Heart right ventricle (tissue), 16 donors: ENCODE measurements at regions not wholly inside any gene's neighbourhood (a gene's known extent, or its start where the extent isn't known, plus 50 kb on each side); places are given as distances from the start of the nearest gene placed in this dataset.

Experiments
- ATAC-seq, 8 donors: fragments of 200-7000 bp; cut with Tn5 transposase; one replicate each; pipeline ENCODE4 v1.9.1; 2020; ENCODE audit warnings: mild to moderate bottlenecking in 8 of 8, moderate library complexity in 8 of 8, moderate number of reproducible peaks in 1 of 8
- DNase-seq, 2 donors: peaks; one replicate each; pipeline ENCODE4 v3.0.0-alpha.2; 2020
- H3K27ac ChIP-seq, 10 donors: fragments of 200-600 bp; sonication (generic) in 2 of 10; one replicate each; pipeline versions ENCODE4 v1.5.0 to v1.8.0; 2020 to 2022; ENCODE audit warnings: mild to moderate bottlenecking in 3 of 10
- H3K27me3 ChIP-seq, 7 donors: fragments of 200-600 bp; one replicate each; pipeline ENCODE4 v1.8.0; 2021 to 2022; ENCODE audit warnings: mild to moderate bottlenecking in 2 of 7
- H3K36me3 ChIP-seq, 9 donors: fragments of 200-600 bp; sonication (generic) in 1 of 9; one replicate each; pipeline versions ENCODE4 v1.5.0 to v1.8.0; 2020 to 2022; ENCODE audit warnings: mild to moderate bottlenecking in 2 of 9
- H3K4me1 ChIP-seq, 9 donors: fragments of 200-600 bp; sonication (generic) in 1 of 9; one replicate each; pipeline versions ENCODE4 v1.5.0 to v1.8.0; 2020 to 2022; ENCODE audit warnings: mild to moderate bottlenecking in 4 of 9
- H3K4me3 ChIP-seq, 10 donors: fragments of 200-600 bp; sonication (generic) in 2 of 10; one replicate each; pipeline versions ENCODE4 v1.5.0 to v1.8.0; 2020 to 2022; ENCODE audit warnings: mild to moderate bottlenecking in 7 of 10, moderate library complexity in 2 of 10
- H3K9me3 ChIP-seq, 11 donors: fragments of 200-600 bp in 10 of 11; sonication (generic) in 2 of 11; one replicate each; pipeline versions ENCODE4 v1.5.0 to v1.8.0; 2013 to 2022; ENCODE audit warnings: mild to moderate bottlenecking in 2 of 11, control low read depth in 1 of 11, moderate library complexity in 1 of 11
- CTCF ChIP-seq, 9 donors: fragments of 200-600 bp; sonication (generic) in 2 of 9; IDR thresholded peaks; one replicate each; pipeline versions ENCODE4 v1.5.0 to v1.8.0; 2021 to 2022; ENCODE audit warnings: antibody characterized with exemption in 9 of 9, mild to moderate bottlenecking in 5 of 9, moderate library complexity in 1 of 9
- WGBS, 2 donors: extraction: QIAGEN DNeasy Blood & Tissue Kit; methylation state at CpG; one replicate each; pipeline ENCODE4 v1.1.7; 2013; ENCODE audit warnings: inconsistent platforms in 1 of 2; 5-methylcytosine and 5-hydroxymethylcytosine counted together
- intact Hi-C, 10 donors: fragments of 100-400 bp; cut with DNase I; formaldehyde crosslinking; loops; one replicate each; pipeline versions ENCODE4 v1.11.1 to v1.14.2; 2022
- donor health status: Arrhythmogenic right ventricular cardiomyopathy.
- donor health status: ischemic (EF 13 %, LVEDD 7.1; RV severe dilation, severe dysfunction).
- donor health status: healthy with polysubstance abuse.
- donor health status: DM: no; HTN: yes; CAD: no.
- donor health status: DM: no; HTN: no; CAD: no.
- donor health status: ischemic (EF 25% LVEDD 6.9; RV normal size, moderate dysfunction).
- donor health status: ischemic (EF 25% LVEDD 5.7; RV mildly dilated, moderate dysfunction).
- donor health status: healthy.
- donor health status: DM: yes; HTN: yes; CAD: no.
- donor health status: Ischemic cardiomyopathy.
- donor health status: ischemic (EF 35%, LVEDD 5.7; RV mildly dilated, moderate dysfunction).
- donor health status: nonischemic (EF 11% LVEDD 7.7; RV severe dilation, severe dysfunction).
- donor health status: DM: yes; HTN: yes; CAD: no.
- donor health status: PGD.
- donor health status: ischemic (EF 29% LVEDD 5.4; RV normal size, mild dysfunction).
- donor health status: nonischemic (EF 23%, LVEDD 6.1; RV moderate dilation, normal function).

- no peak overlapping the region for H3K27ac ChIP-seq
- no peaks in the 10 kb centered on the region for H3K27me3 ChIP-seq
- H3K4me3 ChIP-seq: no peak overlapping the region
- no peaks in the 10 kb centered on the region for H3K36me3 ChIP-seq
- peaks cover 0 to 4% (median 0%) of the 10 kb centered on the region in 9 donors for H3K4me1 ChIP-seq
- H3K9me3 ChIP-seq: no peaks in the 10 kb centered on the region
- ATAC-seq (no peak), DNase-seq (no peak)
- intact Hi-C loops: no loop called here
- TF ChIP-seq CTCF (IDR thresholded peaks at IDR 0.05): no peak
These were observed 212.6 kb upstream of the MAN1A1 start for GRCh38 chr6:119562168-119562567.

GRCh38 chr6:119559586-119559985 lies 210.0 kb upstream of the MAN1A1 start:
- TF ChIP-seq CTCF (IDR thresholded peaks at IDR 0.05): no peak
- H3K4me3 ChIP-seq: no peak overlapping the region
- peaks cover 0 to 4% (median 0%) of the 10 kb centered on the region in 9 donors for H3K4me1 ChIP-seq
- ATAC-seq (no peak), DNase-seq (no peak)
- no peaks in the 10 kb centered on the region for H3K9me3 ChIP-seq
- intact Hi-C loops: loop anchor here in 1 of 10 donors (10.0 kb wide), 1 partner anchor 155 kb away; no protein-coding TSS in a partner anchor
- no peak overlapping the region for H3K27ac ChIP-seq
- H3K27me3 ChIP-seq: no peaks in the 10 kb centered on the region
- H3K36me3 ChIP-seq: no peaks in the 10 kb centered on the region

GRCh38 chr6:119557239-119557638 lies 207.7 kb upstream of the MAN1A1 start:
- WGBS, 2 donors: 96 to 98% methylated on average over 5 of the region's 5 CpGs
- Histone ChIP-seq H3K4me1 (peaks cover 0 to 4% (median 0%) of the 10 kb centered on the region in 9 donors), H3K9me3 (peaks cover 0 to 8% (median 0%) of the 10 kb centered on the region in 11 donors), H3K4me3 (no peak overlapping the region), H3K27ac (no peak overlapping the region), H3K36me3 (no peaks in the 10 kb centered on the region), H3K27me3 (no peaks in the 10 kb centered on the region)
- intact Hi-C loops: loop anchor here in 1 of 10 donors (10.0 kb wide), 1 partner anchor 158 kb away; no protein-coding TSS in a partner anchor
- DNase-seq: no peak
- ATAC-seq: no peak
- no peak for TF ChIP-seq CTCF (IDR thresholded peaks at IDR 0.05)

GRCh38 chr6:119552021-119552420 lies 202.5 kb upstream of the MAN1A1 start:
- no peaks in the 10 kb centered on the region for H3K36me3 ChIP-seq
- H3K9me3 ChIP-seq: peaks cover 0 to 8% (median 0%) of the 10 kb centered on the region in 11 donors
- H3K27me3 ChIP-seq: no peaks in the 10 kb centered on the region
- no peak overlapping the region for H3K27ac ChIP-seq
- ATAC-seq (no peak), DNase-seq (no peak)
- intact Hi-C loops: loop anchor here in 1 of 10 donors (10.0 kb wide), 1 partner anchor 163 kb away; no protein-coding TSS in a partner anchor
- no peaks in the 10 kb centered on the region for H3K4me1 ChIP-seq
- H3K4me3 ChIP-seq: no peak overlapping the region
- 95 to 100% methylated on average over 1 of the region's 1 CpG for WGBS, 2 donors
- no peak for TF ChIP-seq CTCF (IDR thresholded peaks at IDR 0.05)
